GM12891 (cell line): ENCODE measurements at regions not wholly inside any gene's neighbourhood (a gene's known extent, or its start where the extent isn't known, plus 50 kb on each side); places are given as distances from the start of the nearest gene placed in this dataset.

Experiments used
- PAX5 ChIP-seq: IDR thresholded peaks from 2 replicates; pipeline ENCODE4 v1.6.1; 2011; ENCODE audit warnings: low read length, moderate library complexity, mild to moderate bottlenecking; ENCODE audit not compliant: insufficient read depth, severe bottlenecking
- POLR2A ChIP-seq: IDR thresholded peaks from 2 replicates; pipeline ENCODE4 v1.6.1; 2011; ENCODE audit warnings: low read depth, low read length, control low read depth
- POLR2AphosphoS5 ChIP-seq: IDR thresholded peaks from 2 replicates; pipeline ENCODE4 v1.6.1; 2011; ENCODE audit warnings: low read depth, low read length, control low read depth
- TAF1 ChIP-seq: IDR thresholded peaks from 2 replicates; pipeline ENCODE4 v1.6.1; 2011; ENCODE audit warnings: low read depth, low read length, control low read depth

DNA sequence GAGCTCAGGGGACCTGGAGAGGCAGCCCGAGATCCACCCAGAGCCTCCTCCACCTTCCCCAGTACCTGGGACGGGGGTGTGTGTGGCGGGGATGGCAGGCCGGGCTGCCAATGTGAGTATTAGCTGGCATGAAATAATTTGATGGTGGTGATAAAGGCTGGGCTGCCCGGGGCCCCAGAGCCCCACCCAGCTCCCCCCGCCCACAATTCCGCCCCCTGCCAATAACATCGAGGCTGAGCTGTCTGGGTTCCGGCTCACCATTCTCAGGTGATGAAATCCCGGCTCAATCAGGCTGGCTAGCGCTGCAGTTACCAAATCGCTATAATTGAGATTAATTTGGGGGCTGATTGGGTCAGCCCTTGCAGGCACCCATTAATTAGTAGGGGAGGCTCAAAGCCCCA lies 103.8 kb upstream of the CASZ1 start:
- no peak for TF ChIP-seq TAF1
- no peak for TF ChIP-seq POLR2A
- no peak for TF ChIP-seq POLR2AphosphoS5
- TF ChIP-seq PAX5 = no peak
